ENCODE measurements at regions not wholly inside any gene's neighbourhood (a gene's known extent, or its start where the extent isn't known, plus 50 kb on each side); places are given as distances from the start of the nearest gene placed in this dataset.

DNA sequence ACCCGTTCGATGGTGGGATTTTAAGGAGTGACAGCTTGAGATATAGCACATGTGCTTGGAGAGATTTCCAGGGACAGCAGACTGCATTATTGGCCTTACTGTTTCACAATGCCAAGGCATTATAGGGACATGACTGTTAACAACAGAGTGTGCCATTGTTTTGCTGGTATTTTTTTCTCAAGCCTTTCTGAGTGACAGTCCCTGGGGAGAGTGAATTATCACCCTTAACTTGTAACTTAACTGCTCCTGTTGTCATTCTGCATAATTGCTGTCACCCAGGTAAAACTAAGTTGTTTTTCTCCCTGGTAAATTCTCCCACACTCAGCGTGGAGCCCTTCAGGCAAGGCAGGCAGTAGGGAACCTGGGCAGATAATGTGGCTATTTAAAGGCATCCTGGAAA lies 989.2 kb upstream of the LCORL start (continued):
- TF ChIP-seq, protein P1, sequence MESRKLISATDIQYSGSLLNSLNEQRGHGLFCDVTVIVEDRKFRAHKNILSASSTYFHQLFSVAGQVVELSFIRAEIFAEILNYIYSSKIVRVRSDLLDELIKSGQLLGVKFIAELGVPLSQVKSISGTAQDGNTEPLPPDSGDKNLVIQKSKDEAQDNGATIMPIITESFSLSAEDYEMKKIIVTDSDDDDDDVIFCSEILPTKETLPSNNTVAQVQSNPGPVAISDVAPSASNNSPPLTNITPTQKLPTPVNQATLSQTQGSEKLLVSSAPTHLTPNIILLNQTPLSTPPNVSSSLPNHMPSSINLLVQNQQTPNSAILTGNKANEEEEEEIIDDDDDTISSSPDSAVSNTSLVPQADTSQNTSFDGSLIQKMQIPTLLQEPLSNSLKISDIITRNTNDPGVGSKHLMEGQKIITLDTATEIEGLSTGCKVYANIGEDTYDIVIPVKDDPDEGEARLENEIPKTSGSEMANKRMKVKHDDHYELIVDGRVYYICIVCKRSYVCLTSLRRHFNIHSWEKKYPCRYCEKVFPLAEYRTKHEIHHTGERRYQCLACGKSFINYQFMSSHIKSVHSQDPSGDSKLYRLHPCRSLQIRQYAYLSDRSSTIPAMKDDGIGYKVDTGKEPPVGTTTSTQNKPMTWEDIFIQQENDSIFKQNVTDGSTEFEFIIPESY (CRISPR knock-in tag; IDR thresholded peaks at IDR 0.05) = no peak
- no peak for TF ChIP-seq ARNT2 (CRISPR knock-in tag; IDR thresholded peaks at IDR 0.05; ENCODE audit: low read depth)
- TF ChIP-seq SP5 (CRISPR knock-in tag; IDR thresholded peaks at IDR 0.05; ENCODE audit: borderline replicate concordance, low read depth) = no peak
- no peak for TF ChIP-seq ZNF570 (CRISPR knock-in tag; IDR thresholded peaks at IDR 0.05; ENCODE audit: borderline replicate concordance)
- TF ChIP-seq, protein P2, sequence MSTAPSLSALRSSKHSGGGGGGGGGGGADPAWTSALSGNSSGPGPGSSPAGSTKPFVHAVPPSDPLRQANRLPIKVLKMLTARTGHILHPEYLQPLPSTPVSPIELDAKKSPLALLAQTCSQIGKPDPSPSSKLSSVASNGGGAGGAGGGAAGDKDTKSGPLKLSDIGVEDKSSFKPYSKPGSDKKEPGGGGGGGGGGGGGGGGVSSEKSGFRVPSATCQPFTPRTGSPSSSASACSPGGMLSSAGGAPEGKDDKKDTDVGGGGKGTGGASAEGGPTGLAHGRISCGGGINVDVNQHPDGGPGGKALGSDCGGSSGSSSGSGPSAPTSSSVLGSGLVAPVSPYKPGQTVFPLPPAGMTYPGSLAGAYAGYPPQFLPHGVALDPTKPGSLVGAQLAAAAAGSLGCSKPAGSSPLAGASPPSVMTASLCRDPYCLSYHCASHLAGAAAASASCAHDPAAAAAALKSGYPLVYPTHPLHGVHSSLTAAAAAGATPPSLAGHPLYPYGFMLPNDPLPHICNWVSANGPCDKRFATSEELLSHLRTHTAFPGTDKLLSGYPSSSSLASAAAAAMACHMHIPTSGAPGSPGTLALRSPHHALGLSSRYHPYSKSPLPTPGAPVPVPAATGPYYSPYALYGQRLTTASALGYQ (CRISPR knock-in tag; IDR thresholded peaks at IDR 0.05) = no peak
- TF ChIP-seq, protein P3, sequence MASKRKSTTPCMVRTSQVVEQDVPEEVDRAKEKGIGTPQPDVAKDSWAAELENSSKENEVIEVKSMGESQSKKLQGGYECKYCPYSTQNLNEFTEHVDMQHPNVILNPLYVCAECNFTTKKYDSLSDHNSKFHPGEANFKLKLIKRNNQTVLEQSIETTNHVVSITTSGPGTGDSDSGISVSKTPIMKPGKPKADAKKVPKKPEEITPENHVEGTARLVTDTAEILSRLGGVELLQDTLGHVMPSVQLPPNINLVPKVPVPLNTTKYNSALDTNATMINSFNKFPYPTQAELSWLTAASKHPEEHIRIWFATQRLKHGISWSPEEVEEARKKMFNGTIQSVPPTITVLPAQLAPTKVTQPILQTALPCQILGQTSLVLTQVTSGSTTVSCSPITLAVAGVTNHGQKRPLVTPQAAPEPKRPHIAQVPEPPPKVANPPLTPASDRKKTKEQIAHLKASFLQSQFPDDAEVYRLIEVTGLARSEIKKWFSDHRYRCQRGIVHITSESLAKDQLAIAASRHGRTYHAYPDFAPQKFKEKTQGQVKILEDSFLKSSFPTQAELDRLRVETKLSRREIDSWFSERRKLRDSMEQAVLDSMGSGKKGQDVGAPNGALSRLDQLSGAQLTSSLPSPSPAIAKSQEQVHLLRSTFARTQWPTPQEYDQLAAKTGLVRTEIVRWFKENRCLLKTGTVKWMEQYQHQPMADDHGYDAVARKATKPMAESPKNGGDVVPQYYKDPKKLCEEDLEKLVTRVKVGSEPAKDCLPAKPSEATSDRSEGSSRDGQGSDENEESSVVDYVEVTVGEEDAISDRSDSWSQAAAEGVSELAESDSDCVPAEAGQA (IDR thresholded peaks at IDR 0.05; ENCODE audit: low read depth) = no peak
- TF ChIP-seq, protein P3 (CRISPR knock-in tag; IDR thresholded peaks at IDR 0.05; ENCODE audit: borderline replicate concordance) = no peak
- no peak for TF ChIP-seq TSC22D2 (CRISPR knock-in tag; IDR thresholded peaks at IDR 0.05; ENCODE audit: borderline replicate concordance)
- TF ChIP-seq ZNF83 (CRISPR knock-in tag; IDR thresholded peaks at IDR 0.05; ENCODE audit: borderline replicate concordance) = no peak

Measured in HepG2 (cell line).